SH-SY5Y (cell line): ENCODE measurements at regions not wholly inside any gene's neighbourhood (a gene's known extent, or its start where the extent isn't known, plus 50 kb on each side); places are given as distances from the start of the nearest gene placed in this dataset.

Experiments
- GATA2 ChIP-seq: IDR thresholded peaks from 2 replicates; pipeline ENCODE4 v1.6.1; 2011; ENCODE audit warnings: mild to moderate bottlenecking, low read depth, low read length
- GATA3 ChIP-seq: IDR thresholded peaks from 2 replicates; pipeline ENCODE4 v1.6.1; 2011; ENCODE audit warnings: low read depth, mild to moderate bottlenecking, low read length, moderate library complexity

- TF ChIP-seq GATA2: no peak
- TF ChIP-seq GATA3: no peak
Measured at GRCh38 chr14:71716041-71716772, 216.0 kb upstream of the RGS6 start.
